ENCODE measurements at regions not wholly inside any gene's neighbourhood (a gene's known extent, or its start where the extent isn't known, plus 50 kb on each side); places are given as distances from the start of the nearest gene placed in this dataset.

DNA sequence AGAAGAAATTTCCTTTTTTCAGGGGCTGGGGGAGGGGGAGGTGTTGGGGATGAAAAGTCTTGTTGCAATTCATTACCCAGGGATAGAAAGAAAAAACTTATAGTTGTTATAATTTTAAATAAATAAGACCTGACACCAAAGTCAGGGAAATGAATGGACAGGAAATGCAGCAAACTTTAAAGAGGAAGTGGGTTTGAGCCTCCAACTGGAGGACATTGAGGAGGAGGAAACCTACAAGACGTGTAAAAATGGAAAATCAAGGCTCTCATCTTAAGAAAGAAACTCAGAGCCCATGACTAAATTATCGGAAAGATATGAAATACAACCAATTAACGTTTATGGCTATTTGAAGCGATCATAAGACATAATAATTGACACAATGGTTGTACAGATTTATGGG lies 54.4 kb downstream of the NIBAN1 start:
- DNase-seq (ENCODE audit: low read depth in 1 of 2, low spot score in 1 of 2), result no peak

GRCh38 chr1:184915463-184916090 lies 58.7 kb downstream of the NIBAN1 start:
- no peak for DNase-seq (ENCODE audit: low read depth in 1 of 2, low spot score in 1 of 2)

DNA sequence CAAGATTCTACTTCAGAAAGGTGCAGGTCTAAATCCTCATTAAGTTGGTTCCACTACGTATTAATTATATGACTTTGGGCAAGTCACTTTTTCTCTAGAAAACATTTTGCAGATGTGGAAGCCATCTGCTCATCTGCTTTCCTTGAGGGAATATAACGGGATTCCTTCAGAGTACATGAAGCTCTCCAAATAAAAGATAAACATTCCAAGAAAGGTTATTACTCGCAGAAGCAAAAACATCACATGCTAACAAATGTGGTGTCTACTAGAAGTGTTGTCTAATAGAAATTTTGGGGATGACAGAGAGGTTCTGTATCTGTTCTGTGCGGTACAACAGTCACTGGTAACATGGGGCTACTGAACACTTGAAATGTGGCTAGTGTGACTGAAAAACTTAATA lies 60.2 kb downstream of the NIBAN1 start:
- no peak for DNase-seq (ENCODE audit: low read depth in 1 of 2, low spot score in 1 of 2)

GRCh38 chr1:184912392-184912791 lies 61.9 kb downstream of the NIBAN1 start:
- DNase-seq (ENCODE audit: low read depth in 1 of 2, low spot score in 1 of 2), result no peak

GRCh38 chr1:184911830-184912229 lies 62.5 kb downstream of the NIBAN1 start:
- DNase-seq (ENCODE audit: low read depth in 1 of 2, low spot score in 1 of 2), result no peak

- DNase-seq (ENCODE audit: low read depth in 1 of 2, low spot score in 1 of 2), result no peak
Measured at GRCh38 chr1:184911103-184911745, 63.1 kb downstream of the NIBAN1 start.

- no peak for DNase-seq (ENCODE audit: low read depth in 1 of 2, low spot score in 1 of 2)
Measured at GRCh38 chr1:184910691-184911091, 63.6 kb downstream of the NIBAN1 start.

- no peak for DNase-seq (ENCODE audit: low read depth in 1 of 2, low spot score in 1 of 2)
Measured at GRCh38 chr1:184910005-184910404, 64.3 kb downstream of the NIBAN1 start.

GRCh38 chr1:184909019-184909418 lies 65.3 kb downstream of the NIBAN1 start:
- DNase-seq (ENCODE audit: low read depth in 1 of 2, low spot score in 1 of 2), result no peak

DNA sequence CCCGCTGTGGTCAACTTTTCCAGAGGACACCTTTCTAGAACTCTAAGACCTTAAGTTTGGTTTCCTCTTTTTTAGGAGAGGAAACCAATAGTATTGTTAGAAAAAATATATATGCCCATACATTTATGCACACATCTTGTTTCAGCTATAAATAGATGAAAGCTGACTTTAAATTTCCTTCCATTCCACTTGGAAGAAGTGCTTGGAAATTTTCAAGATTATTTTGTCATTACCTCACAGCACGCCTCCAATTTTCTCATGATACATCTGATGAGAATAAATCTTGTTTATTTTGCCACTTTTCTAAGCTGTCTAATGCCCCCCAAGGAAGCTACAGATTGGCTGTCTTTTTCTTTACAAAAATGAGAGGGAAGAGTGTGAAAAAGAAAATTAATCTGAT lies 65.8 kb downstream of the NIBAN1 start:
- DNase-seq (ENCODE audit: low read depth in 1 of 2, low spot score in 1 of 2), result no peak

- no peak for DNase-seq (ENCODE audit: low read depth in 1 of 2, low spot score in 1 of 2)
Measured at GRCh38 chr1:184907500-184907899, 66.8 kb downstream of the NIBAN1 start.

DNA sequence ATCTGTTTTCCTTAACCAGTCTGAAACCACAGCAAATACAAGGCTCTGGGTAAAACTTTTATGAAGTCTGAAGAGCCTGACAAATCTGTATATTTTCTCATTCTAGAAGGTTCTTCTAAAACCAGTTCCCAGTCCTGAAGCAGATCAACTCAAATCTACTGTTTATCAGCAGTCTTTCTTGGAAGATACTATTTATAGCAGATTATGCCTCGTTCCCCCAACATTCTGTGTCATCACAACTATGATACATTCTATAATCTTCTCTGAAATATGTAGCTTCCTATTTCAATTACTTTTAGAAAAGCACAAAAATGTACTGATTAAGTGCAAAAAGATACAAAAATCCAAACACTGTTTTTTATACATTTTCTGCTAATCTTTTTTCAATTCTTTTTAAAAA lies 67.5 kb downstream of the NIBAN1 start:
- no peak for DNase-seq (ENCODE audit: low read depth in 1 of 2, low spot score in 1 of 2)

DNA sequence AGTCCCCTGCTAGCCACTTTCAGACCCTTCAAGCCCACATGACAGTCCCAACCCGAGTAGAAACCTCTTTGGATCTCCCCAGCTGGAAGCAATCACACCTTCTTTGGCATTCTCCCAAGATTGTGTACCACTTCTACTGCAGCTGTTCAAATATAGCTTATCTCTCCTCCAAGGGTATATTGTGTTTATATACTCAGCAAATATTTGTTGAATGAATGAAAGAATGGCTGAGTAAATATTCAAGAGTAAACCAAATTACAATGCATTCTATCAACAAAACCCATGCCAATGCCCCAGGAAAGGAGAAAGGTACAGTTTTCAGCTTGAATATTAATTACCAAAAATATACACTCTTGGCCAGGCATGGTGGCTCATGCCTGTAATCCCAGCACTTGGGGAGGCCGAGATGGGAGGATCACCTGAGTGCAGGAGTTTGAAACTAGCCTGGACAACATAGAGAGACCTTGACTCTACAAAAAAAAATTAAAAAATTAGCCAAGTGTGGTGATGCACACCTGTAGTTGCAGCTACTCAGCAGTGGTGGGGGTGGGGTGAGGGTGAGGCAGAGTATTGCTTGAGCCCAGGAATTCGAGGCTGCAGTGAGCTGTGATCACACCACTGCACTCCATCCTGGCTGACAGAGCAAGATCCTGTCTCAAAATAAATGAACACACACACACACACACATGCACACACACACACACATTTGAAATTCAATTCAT lies 68.5 kb downstream of the NIBAN1 start:
- DNase-seq (ENCODE audit: low read depth in 1 of 2, low spot score in 1 of 2), result no peak

- DNase-seq (ENCODE audit: low read depth in 1 of 2, low spot score in 1 of 2), result no peak
Measured at GRCh38 chr1:184903111-184903692, 71.1 kb downstream of the NIBAN1 start.

DNA sequence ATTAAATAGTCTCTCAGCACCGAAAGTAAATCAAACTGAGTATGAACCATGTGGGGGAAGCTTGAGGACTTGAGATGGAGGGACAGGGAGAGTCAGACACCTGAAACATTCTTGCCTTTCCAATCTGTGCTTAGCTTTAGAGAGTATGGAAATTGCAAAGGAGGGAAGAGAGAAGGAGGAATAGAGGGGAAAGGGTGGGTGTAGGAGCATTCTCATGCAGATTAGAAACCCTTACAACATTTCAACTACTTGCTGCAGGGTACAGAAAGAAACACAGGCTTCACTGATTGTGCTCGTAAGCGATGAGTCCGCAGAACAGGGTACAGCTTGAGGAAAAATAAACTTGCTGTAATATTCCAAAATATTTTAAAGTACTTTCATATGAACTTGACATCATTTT lies 73.8 kb downstream of the NIBAN1 start:
- no peak for DNase-seq (ENCODE audit: low read depth in 1 of 2, low spot score in 1 of 2)

DNA sequence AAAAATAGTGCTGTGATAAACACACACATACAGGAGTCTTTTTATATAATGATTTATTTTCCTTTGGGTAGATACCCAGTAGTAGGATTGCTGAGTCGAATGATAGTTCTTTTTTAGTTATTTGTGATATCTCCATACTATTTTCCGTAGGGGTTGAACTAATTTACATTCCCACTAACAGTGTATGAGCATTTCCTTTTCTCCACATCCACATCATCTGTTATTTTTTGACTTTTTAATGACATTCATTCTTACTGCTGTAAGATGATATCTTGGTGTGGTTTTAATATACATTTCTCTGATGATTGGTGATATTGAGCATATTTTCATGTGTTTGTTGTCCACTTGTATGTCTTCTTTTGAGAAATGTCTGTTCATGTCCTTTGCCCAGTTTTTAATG lies 78.3 kb downstream of the NIBAN1 start:
- no peak for DNase-seq (ENCODE audit: low read depth in 1 of 2, low spot score in 1 of 2)

- no peak for DNase-seq (ENCODE audit: low read depth in 1 of 2, low spot score in 1 of 2)
Measured at GRCh38 chr1:184895086-184895485, 79.2 kb downstream of the NIBAN1 start.

DNA sequence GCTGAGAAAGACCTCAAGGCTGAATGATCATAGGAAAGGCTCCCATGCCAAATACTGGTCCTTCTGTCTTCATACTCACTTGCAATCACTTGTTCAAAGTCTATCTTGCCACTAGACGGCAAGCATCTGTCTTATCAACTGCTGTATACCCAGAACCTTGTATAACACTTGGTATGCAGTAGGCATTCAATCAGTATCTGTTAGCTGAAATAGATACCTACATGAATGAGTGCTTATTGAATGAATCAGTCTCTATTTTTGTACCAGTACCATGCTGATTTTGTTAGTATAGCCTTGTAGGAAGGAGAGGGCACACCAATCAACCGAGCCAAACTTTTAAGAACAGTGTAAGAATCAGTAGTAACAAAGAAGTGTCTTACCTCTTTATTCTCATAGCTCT lies 80.6 kb downstream of the NIBAN1 start:
- DNase-seq (ENCODE audit: low read depth in 1 of 2, low spot score in 1 of 2), result no peak

DNA sequence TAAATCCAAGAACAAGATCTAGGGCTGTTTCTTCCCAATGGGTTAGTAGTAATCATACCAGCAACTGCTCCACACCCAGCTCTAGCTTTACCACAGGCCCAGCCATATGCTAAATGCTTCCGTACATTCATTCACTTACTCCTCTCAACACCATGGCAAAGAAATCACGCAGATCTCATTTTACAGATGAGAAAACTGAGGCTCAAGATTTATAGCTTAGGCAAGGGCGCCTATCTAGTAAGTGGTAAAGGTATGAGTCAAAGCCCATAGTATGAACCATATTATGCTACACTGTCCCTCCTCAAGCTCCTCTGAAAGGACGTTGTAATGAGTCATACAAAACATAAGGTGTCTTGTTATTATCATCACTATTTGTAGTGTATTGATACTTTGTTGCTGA lies 82.2 kb downstream of the NIBAN1 start:
- no peak for DNase-seq (ENCODE audit: low read depth in 1 of 2, low spot score in 1 of 2)

GRCh38 chr1:184891440-184891839 lies 82.9 kb downstream of the NIBAN1 start:
- no peak for DNase-seq (ENCODE audit: low read depth in 1 of 2, low spot score in 1 of 2)

DNA sequence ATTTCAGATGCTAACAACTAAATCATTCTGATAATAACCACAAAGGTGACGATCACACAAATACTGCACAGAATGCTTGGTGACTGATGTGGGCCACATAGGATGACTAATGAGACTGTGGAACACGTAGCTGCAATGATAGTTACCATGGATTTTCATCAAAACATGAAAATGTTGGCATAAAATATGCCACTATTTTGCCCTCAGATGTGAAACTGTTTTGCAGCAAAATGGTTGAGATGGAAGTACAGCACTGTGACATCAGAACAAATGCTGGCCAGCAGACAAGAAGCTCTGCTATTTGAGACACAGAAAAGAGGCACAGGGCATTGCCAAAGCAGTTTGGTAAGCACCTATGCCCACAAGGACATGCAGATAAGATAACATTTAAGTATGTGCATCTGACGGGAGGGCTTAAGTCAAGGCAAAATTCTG lies 83.8 kb downstream of the NIBAN1 start:
- DNase-seq (ENCODE audit: low read depth in 1 of 2, low spot score in 1 of 2), result no peak

DNA sequence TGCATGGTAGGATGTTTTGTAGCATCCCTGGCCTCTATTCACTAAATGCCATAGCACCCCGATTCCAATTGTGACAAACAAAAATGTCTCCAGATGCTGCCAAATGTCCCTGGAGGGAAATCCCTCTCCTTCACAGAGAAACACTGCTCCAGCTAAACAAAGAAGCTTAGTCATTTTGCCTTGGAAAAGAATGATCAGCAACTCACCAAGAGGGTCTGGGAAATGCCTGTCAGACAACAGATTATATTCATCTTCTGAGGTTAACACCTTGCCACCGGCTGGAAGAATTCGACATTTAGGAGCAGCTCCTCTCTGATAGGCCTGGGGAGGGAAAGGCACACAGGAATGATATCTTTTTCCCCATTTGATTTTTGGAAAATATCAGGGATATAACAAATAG lies 84.4 kb downstream of the NIBAN1 start:
- DNase-seq (ENCODE audit: low read depth in 1 of 2, low spot score in 1 of 2), result no peak

Data from activated T-helper 1 cell treated with anti-CD3 and anti-CD28 coated beads, Interleukin-2, amount 50 U/mL, for 16 hours (primary cell).